ENCODE measurements at regions not wholly inside any gene's neighbourhood (a gene's known extent, or its start where the extent isn't known, plus 50 kb on each side); places are given as distances from the start of the nearest gene placed in this dataset.

DNA sequence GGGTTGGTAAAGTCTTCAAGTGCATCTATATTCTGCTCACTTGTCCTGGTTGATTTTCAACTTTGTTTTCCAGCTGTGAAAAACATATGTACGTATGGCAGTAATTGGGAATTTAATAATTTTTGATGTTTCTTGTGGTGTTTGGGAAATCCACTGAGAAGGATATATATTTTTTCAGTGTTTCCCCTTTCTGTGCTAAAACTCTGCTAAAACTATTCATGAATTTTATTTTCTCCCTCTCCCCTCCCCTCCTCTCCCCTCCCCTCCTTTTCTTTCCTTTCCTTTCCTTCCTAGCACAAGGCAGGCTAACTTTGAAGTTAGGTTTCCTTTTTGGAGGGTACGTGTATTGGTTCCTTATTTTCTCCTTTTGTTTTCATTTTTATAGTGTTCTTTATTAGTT, 220.7 kb downstream of the PDCD6IP start:
- H3K27ac ChIP-seq (replicated peaks) = no peak overlapping the region
- TF ChIP-seq, protein P1, sequence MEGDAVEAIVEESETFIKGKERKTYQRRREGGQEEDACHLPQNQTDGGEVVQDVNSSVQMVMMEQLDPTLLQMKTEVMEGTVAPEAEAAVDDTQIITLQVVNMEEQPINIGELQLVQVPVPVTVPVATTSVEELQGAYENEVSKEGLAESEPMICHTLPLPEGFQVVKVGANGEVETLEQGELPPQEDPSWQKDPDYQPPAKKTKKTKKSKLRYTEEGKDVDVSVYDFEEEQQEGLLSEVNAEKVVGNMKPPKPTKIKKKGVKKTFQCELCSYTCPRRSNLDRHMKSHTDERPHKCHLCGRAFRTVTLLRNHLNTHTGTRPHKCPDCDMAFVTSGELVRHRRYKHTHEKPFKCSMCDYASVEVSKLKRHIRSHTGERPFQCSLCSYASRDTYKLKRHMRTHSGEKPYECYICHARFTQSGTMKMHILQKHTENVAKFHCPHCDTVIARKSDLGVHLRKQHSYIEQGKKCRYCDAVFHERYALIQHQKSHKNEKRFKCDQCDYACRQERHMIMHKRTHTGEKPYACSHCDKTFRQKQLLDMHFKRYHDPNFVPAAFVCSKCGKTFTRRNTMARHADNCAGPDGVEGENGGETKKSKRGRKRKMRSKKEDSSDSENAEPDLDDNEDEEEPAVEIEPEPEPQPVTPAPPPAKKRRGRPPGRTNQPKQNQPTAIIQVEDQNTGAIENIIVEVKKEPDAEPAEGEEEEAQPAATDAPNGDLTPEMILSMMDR (IDR thresholded peaks at IDR 0.05; ENCODE audit: insufficient read depth, low read length) = no peak
- TF ChIP-seq GABPA (IDR thresholded peaks at IDR 0.05; ENCODE audit: low read depth) (no peak), SPI1 (IDR thresholded peaks at IDR 0.05; ENCODE audit: borderline replicate concordance, low read depth) (no peak), POLR2AphosphoS5 (IDR thresholded peaks at IDR 0.05; ENCODE audit: low read depth) (no peak)
- TF ChIP-seq, protein P2, sequence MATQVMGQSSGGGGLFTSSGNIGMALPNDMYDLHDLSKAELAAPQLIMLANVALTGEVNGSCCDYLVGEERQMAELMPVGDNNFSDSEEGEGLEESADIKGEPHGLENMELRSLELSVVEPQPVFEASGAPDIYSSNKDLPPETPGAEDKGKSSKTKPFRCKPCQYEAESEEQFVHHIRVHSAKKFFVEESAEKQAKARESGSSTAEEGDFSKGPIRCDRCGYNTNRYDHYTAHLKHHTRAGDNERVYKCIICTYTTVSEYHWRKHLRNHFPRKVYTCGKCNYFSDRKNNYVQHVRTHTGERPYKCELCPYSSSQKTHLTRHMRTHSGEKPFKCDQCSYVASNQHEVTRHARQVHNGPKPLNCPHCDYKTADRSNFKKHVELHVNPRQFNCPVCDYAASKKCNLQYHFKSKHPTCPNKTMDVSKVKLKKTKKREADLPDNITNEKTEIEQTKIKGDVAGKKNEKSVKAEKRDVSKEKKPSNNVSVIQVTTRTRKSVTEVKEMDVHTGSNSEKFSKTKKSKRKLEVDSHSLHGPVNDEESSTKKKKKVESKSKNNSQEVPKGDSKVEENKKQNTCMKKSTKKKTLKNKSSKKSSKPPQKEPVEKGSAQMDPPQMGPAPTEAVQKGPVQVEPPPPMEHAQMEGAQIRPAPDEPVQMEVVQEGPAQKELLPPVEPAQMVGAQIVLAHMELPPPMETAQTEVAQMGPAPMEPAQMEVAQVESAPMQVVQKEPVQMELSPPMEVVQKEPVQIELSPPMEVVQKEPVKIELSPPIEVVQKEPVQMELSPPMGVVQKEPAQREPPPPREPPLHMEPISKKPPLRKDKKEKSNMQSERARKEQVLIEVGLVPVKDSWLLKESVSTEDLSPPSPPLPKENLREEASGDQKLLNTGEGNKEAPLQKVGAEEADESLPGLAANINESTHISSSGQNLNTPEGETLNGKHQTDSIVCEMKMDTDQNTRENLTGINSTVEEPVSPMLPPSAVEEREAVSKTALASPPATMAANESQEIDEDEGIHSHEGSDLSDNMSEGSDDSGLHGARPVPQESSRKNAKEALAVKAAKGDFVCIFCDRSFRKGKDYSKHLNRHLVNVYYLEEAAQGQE (IDR thresholded peaks at IDR 0.05; ENCODE audit: insufficient replicate concordance, low read depth) = no peak
- no peak overlapping the region for H3K4me3 ChIP-seq (replicated peaks; ENCODE audit: insufficient read depth, low read length)
- no peaks in the 10 kb centered on the region for H3K27me3 ChIP-seq (ENCODE audit: insufficient read depth, poor library complexity, severe bottlenecking)
- no peak for DNase-seq (ENCODE audit: low read depth in 1 of 2, low spot score in 1 of 2)

DNA sequence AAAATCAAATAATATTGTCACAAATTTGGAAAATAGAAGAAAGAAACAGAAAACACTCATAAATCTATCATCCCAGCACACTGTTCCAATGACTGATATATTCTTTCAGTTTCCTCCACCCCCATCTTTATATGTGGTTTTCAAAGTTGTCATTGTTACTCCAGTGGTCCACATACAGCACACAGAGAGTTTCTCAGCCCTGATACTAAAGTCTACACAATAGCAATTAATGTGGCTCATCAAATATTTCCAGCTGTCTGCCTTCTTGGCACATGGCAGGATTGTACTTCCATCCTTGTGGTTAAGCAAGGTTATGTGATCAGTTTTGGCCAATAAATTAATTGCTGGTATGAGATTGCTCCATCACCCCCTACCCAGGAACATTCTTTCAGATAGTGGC, 221.7 kb downstream of the PDCD6IP start:
- no peak for TF ChIP-seq SPI1 (IDR thresholded peaks at IDR 0.05; ENCODE audit: borderline replicate concordance, low read depth)
- TF ChIP-seq, protein P1 (IDR thresholded peaks at IDR 0.05; ENCODE audit: insufficient read depth, low read length) = no peak
- TF ChIP-seq, protein P2 (IDR thresholded peaks at IDR 0.05; ENCODE audit: insufficient replicate concordance, low read depth) = no peak
- TF ChIP-seq POLR2AphosphoS5 (IDR thresholded peaks at IDR 0.05; ENCODE audit: low read depth) = no peak
- no peak for TF ChIP-seq GABPA (IDR thresholded peaks at IDR 0.05; ENCODE audit: low read depth)
- Histone ChIP-seq H3K27ac (replicated peaks) (no peak overlapping the region), H3K4me3 (replicated peaks; ENCODE audit: insufficient read depth, low read length) (no peak overlapping the region), H3K27me3 (ENCODE audit: insufficient read depth, poor library complexity, severe bottlenecking) (no peaks in the 10 kb centered on the region)
- no peak for DNase-seq (ENCODE audit: low read depth in 1 of 2, low spot score in 1 of 2)

DNA sequence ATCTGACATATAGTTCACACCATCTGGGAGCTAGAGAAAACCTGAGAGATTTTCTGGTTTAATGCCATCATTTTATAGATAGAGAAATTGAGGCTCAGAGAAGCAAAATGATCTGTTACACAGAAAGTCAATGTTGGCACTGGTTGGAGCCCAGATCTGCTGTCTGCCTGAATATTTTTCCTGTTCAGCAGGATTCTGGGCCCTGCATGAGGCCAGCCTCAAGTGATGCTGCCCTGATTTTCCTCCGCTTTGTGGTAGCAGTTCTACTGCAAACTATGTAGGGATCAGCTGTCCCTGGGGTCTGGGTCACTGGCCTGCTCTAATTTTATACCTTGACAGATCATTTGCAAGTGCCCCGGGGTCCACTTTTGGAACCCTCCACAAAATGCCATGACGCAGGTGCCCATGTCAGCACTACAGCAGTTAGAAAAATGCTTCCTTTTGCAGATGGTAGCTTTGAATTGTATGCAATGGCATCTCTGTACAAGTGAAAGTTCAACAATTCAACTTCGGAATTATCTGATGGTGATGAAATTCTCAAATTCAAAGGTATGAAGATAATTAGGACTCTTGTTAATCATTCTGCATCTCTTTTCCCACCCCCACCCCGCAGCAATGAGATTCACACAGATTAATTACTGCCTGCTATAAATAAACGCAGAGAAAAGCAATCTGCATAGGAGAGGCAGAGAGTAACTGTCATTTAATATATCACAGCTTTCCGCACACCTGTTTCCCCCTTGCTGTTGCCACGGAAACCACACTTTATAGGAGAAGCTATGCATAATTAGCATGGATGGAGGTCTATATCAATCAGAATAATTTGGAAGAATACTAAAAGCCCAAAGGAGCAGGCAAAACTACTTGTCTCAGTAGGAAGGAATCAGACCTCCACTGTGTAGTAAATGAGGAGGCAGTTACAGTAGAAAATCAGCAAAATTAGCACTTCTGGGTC, 222.6 kb downstream of the PDCD6IP start:
- no peak for DNase-seq (ENCODE audit: low read depth in 1 of 2, low spot score in 1 of 2)
- no peak for TF ChIP-seq SPI1 (IDR thresholded peaks at IDR 0.05; ENCODE audit: borderline replicate concordance, low read depth)
- TF ChIP-seq POLR2AphosphoS5 (IDR thresholded peaks at IDR 0.05; ENCODE audit: low read depth) = no peak
- TF ChIP-seq, protein P2 (IDR thresholded peaks at IDR 0.05; ENCODE audit: insufficient replicate concordance, low read depth) = no peak
- TF ChIP-seq GABPA (IDR thresholded peaks at IDR 0.05; ENCODE audit: low read depth) = no peak
- TF ChIP-seq, protein P1 (IDR thresholded peaks at IDR 0.05; ENCODE audit: insufficient read depth, low read length) = no peak
- H3K4me3 ChIP-seq (replicated peaks; ENCODE audit: insufficient read depth, low read length) = no peak overlapping the region

More for the DNA sequence above, 222.6 kb downstream of the PDCD6IP start:
- Histone ChIP-seq H3K27me3 (ENCODE audit: insufficient read depth, poor library complexity, severe bottlenecking) (no peaks in the 10 kb centered on the region), H3K27ac (replicated peaks) (no peak overlapping the region)

Data from HL-60 (cell line).